Hematopoietic multipotent progenitor cell treated with erythropoietin and hydrocortisone succinate and interleukin-3 and kit ligand, for 15 days (in vitro differentiated cells): ENCODE measurements at regions not wholly inside any gene's neighbourhood (a gene's known extent, or its start where the extent isn't known, plus 50 kb on each side); places are given as distances from the start of the nearest gene placed in this dataset.

Experiments
- DNase-seq: peaks from one replicate; pipeline ENCODE4 v3.0.0-alpha.2; 2015; ENCODE audit warnings: low spot score

DNA sequence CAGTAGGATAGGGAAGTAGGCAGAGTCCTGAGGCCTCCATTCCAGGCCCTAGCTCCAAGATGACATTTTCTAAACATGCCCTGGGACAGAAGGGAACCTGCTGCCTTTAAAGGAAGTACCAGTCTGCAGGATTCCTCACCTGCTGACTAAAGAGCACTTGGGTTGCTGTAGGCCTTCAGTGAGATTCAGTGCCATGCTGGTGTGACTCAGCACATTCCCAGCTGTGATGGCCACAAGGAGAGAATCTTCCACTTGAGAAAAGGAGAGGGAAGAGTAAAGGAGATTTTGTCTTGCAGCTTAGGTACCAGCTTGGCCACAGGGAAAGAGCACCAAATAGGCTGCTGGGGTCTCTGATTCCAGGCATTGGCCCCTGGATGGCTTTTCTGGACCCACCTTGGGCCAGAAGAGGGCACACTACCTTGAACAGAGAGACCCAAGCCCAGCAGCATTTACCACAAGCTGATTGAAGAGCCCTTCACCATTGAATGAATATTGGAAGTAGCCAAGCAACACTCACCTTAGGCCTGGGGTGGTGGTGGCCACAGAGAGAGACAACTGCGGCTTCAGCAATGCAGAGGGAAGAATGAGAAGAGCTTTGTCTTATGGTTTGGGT is 498.3 kb downstream of the KCNH5 start:
- no peak for DNase-seq

DNA sequence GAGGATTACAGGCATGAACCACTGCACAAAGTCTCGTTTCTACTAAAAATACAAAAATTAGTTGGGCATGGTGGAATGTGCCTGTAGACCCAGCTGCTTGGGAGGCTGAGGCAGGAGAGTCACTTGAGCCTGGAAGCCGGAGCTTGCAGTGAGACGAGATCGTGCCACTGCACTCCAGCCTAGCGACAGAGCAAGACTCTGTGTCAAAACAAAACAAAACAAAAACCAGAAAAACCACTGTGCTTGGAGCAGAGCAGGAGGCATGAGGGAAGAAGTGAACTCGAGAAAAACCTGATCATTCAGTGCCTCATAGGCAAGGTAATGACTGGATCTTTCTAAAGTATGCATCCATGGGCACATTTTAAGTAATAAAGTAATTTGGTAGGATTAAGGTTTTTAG is 487.8 kb downstream of the KCNH5 start:
- DNase-seq = no peak

DNA sequence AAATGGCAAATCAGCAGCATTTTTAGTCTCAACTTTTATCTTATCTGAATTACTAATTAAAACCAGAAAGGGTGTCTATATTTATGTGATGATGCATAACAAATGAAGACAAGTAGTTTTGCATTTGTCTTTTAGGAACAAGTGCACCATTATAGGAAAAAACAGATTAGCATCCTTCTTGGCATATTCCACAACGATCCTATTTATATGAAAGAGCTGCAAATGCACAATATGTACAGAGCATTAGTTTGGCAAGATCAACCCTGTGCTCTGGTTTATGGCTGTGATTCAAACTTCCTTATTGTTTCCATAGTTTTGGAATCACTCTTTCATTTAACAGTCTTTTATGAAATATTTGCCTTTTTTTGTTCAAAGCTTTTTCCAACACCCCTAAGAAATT is 486.8 kb downstream of the KCNH5 start:
- DNase-seq = no peak

DNA sequence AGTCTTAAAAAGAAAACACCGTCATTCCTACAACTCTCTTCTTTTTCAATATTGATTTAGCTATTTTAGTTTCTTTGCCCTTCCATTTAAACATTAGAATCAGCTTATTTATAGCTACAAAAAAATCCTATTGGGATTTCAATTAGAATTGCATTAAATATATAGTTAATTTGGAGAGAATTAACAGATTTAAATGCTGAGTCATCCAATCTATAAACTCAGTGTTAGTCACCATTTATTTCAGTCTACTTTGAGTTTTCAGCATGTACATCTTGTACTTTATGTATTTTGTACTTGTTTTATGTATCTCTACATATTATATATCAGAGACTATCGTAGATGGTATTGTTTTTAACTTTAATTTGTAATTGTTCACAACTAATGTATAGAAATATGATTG is 460.0 kb downstream of the KCNH5 start:
- no peak for DNase-seq

DNA sequence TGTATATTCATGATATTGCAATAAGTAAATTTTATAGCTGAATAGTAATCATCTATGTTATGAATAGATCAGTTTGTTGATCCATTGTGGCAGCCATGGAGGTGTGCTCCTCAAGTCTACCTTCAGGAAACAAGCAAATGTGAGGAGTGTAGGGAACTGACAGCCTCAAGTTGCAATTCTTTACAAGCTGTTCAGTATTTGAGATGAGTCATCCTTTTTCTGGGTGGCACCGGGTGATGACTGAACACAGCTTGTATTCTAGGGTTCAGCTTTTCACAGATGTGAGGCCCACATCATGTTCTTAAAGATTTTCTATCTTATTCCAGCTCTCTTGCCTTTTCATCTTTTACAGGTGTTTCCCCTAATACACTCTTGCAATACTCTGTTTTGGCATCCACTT is 452.4 kb downstream of the KCNH5 start:
- no peak for DNase-seq

DNA sequence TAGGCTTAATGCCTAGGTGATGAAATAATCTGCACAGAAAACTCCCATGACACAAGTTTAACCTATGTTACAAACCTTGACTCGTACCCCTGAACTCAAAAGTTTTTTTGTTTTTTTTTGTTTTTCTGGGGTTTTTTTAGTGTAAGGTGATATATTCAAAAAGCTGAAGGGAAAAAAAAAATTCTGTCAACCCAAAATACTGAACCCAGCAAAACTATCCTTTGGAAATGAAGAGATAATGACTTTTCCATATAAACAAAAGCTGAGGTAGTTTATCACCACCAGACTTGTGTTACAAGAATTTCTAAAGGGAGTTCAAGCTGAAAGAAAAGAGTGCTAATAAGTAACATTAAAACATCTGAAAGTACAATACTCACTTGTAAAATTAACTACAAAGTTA is 448.1 kb downstream of the KCNH5 start:
- no peak for DNase-seq

DNA sequence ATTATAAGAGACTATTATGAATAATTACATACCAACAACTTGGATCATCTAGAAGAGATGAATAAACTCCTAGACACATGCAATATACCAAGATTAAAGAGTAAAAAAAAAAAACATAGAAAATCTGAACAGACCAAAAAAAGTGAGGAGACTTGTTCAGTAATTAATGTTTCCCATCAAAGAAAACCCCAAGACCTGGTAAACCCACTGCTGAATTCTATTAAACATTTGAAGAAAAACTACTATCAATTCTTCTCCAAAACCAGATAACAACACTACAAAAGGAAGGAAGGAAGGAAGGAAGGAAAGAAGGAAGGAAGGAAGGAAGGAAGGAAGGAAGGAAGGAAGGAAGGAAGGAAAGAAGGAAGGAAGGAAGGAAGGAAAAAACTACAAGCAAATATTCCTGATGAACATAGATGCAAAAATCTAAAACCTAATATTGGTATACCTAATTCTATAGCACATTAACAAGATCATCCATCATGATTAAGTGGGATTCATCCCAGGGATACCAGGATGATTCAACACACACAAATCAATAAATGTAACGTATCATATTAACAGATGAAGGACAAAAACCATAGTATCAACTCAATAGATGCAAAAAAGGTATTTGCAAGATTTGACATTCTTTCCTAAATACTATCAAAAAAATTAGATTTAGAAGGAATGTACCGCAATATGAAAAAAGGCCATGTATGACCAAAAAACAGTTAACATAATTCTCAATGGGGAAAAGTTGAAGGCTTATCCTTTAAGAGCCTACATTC is 445.5 kb downstream of the KCNH5 start:
- DNase-seq = no peak

DNA sequence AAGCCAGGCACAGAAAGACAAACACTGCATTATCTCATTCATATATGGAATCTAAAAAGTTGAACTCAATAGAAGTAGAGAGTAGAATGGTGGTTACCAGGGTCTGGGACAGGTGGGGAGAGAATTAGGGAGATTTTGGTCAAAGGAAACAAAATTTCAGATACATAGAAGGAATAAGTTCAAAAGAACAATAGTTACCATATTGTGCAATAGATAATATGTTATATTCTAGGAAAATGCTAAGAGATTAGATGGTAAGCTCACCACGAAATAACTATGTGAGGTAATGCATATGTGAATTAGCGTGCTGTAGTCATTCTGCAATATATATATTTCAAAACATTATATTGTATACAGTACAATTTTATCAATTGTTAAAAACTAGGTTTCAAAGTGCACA is 442.5 kb downstream of the KCNH5 start:
- DNase-seq = no peak

DNA sequence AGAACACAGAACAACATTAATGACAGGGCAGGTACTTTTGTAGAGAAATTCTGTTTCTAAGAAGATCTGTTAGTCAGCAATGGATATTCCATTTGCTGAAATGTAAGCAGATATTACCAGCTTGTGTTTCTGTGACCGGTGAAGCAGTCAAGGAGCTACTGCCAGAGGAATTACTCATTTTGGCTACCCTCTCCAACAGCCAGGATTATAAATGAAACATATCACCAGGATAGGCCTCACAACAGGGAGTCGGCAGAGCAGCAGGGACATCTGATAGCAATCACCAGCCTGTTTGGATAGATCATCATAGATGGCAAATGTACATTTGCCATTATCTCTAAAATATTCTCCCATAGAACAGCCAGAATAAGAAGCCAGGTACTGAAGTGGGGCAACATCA is 440.7 kb downstream of the KCNH5 start:
- no peak for DNase-seq

DNA sequence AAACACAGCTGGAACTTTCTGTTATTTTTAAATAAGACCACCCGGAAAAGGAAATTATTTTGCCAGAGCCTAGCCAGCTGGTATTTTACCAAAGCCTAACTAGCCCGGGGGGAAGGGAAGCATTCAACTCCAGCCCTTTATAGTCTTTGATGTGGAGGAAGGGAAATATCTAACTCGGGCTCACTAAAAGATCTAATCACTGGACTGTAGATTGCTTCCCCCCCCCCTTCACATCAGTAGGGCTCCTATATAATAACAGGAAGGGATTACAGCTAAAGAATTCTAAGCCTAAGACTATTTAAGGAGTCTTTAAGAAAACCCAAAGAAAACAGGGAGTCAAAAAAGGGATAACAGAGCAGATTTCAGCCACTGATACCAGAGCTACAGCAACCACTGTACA is 431.1 kb downstream of the KCNH5 start:
- DNase-seq = no peak

DNA sequence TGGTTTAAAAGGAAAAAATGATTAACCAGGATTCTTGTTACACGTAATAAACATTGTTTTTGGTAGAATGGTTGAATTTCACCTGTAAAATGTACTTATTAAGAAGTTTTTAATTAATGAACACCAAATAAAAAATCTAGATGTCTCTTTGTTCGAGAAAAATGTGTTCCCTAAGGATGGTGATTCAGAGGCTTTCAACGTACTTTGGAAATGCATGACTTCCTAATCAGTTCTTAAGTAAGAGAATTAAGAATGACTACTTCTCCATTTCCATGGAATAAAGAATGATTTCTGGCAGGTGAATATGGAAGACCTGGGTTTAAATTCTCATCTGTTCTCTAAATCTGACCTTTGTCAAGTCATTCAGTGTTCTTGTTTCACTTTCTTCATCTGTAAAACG is 428.6 kb downstream of the KCNH5 start:
- DNase-seq = no peak

DNA sequence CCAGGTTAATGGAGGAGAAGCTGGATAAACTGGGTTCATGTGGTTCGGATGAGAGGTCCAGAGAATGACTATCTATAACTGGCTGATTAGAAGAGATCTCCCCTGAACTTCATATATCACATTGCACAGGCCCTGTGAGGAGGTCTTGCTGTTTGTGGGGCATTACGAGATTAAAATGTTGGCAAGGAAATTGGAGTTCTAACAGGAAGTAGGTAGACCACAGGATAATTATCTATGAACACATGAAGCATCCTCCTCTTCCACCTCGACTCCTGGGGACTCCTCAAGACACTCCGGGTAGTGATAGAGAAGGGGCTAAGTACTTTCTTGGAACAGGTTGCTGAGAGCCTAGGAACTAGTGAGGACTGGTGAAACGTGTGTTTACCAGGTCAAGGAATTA is 418.8 kb downstream of the KCNH5 start:
- DNase-seq = no peak

DNA sequence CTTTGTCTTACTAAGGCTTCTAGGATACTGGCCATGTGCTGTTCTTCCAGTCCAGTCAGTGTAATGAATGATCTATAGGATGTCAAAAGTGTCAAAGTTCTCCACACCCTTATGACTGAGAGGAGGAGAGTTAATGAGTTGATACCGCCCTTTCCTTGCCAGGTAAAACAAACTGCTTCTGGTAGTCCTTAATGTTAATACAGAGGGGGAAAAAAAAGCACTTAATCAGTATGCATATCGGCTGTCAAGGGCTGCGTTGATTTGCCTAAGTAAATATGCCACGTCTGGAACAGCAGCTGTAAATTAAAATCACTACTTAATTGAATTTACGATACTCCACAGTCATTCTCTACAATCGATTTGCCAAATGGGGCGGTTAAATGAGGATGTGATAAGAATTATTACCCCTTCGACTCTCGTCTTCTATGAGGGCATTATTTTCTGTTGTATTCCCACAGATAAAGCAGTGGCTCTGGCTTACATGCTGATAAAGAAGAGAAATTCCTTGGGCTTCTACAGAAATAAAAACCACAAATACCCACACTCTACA is 416.0 kb downstream of the KCNH5 start:
- DNase-seq = no peak

DNA sequence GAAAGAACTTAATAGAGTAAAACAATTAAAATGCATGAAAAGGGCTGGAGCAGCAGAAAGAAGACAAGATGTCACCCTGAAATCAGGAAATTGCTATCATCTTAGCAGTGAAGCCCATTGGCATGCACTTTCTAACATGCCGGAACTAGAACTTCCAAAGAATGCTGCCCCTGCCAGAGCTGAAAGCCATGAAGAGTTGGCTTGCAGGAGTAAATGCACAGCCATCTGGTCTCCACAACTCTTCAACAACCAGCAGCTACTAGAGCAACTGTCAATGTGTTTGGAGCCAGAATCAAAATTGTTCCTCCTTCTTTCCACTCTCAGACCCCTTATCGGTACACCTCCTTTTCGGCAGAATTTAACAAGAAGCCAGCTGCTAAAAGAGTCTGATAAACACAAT is 414.1 kb downstream of the KCNH5 start:
- no peak for DNase-seq

DNA sequence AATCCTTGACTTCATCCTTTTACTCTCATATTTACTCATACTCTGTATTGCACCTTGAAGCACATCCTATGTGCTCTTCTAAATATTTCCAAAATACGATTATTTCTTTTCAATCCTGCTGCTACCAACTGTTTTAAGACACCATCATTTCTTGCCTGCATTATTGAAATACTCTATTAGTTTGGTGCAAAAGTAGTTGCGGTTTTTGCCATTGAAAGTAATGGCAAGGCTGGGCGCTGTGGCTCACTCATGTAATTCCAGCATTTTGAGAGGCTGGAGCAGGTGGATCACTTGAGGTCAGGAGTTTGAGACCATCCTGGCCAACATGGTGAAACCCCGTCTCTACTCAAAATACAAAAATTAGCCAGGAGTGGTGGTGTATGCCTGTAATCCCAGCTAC is 412.5 kb downstream of the KCNH5 start:
- no peak for DNase-seq

DNA sequence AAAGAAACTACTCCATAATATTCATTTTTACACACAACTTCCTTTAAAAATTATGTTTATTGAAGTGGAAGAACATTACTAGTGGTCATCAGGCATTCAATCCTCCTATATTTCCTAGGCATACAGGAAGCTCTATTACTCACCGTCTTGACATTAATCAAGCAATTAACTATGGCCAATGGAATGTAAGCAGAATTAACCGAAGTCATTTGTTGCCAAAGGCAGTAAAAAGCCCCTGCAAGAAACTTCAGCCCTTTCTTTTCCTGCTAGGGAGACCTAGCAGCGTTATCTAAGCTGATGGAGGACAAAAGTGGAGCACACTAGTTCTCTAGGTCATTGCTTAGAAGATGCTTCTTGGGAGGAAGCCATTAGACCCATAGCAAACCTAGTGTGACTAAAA is 399.6 kb downstream of the KCNH5 start:
- DNase-seq = no peak
